HEK293T (cell line): ENCODE measurements at regions not wholly inside any gene's neighbourhood (a gene's known extent, or its start where the extent isn't known, plus 50 kb on each side); places are given as distances from the start of the nearest gene placed in this dataset.

Experiments
- CTCF ChIA-PET: fragments of 350-600 bp; formaldehyde crosslinking; extraction: SDS; loops from one replicate; lab custom pipeline; 2021; ENCODE audit warnings: antibody characterized with exemption, inconsistent platforms; lab: Yijun Ruan, JAX
- POLR2A ChIA-PET: fragments of 350-600 bp; formaldehyde crosslinking; extraction: SDS; loops from one replicate; lab custom pipeline; 2020; ENCODE audit warnings: antibody characterized with exemption, inconsistent platforms; lab: Yijun Ruan, JAX
- DNase-seq: peaks from one replicate; pipeline ENCODE4 v3.0.0; 2012; ENCODE audit warnings: mixed read lengths; ENCODE audit errors: extremely low spot score
- ARNT ChIP-seq: fragments of 450-650 bp; IDR thresholded peaks from 2 replicates; pipeline ENCODE4 v1.6.1; 2017; ENCODE audit warnings: mild to moderate bottlenecking
- BHLHE40 ChIP-seq: fragments of 450-650 bp; IDR thresholded peaks from 2 replicates; pipeline ENCODE4 v1.6.1; 2016; ENCODE audit warnings: mild to moderate bottlenecking, moderate library complexity, borderline replicate concordance
- CTBP1 ChIP-seq: fragments of 450-650 bp; IDR thresholded peaks from 2 replicates; pipeline ENCODE4 v1.6.1; 2016; ENCODE audit warnings: borderline replicate concordance
- ELF4 ChIP-seq: fragments of 450-650 bp; IDR thresholded peaks from 2 replicates; pipeline ENCODE4 v1.6.1; 2017; ENCODE audit warnings: antibody characterized with exemption
- FOXA1 ChIP-seq: fragments of 450-650 bp; IDR thresholded peaks from 2 replicates; pipeline ENCODE4 v1.6.1; 2016; ENCODE audit warnings: mild to moderate bottlenecking
- FOXK2 ChIP-seq: fragments of 450-650 bp; IDR thresholded peaks from 2 replicates; pipeline ENCODE4 v1.6.1; 2016; ENCODE audit warnings: mild to moderate bottlenecking
- FOXM1 ChIP-seq: fragments of 450-650 bp; IDR thresholded peaks from 2 replicates; pipeline ENCODE4 v1.6.1; 2017; ENCODE audit warnings: mild to moderate bottlenecking, borderline replicate concordance
- HDGF ChIP-seq: fragments of 450-650 bp; IDR thresholded peaks from 2 replicates; pipeline ENCODE4 v1.6.1; 2017; ENCODE audit warnings: antibody characterized with exemption, borderline replicate concordance
- L3MBTL2 ChIP-seq: fragments of 450-650 bp; conservative IDR thresholded peaks from 2 replicates; pipeline ENCODE4 v1.6.1; 2016; ENCODE audit warnings: mild to moderate bottlenecking
- LEF1 ChIP-seq: fragments of 450-650 bp; IDR thresholded peaks from 2 replicates; pipeline ENCODE4 v1.6.1; 2017; ENCODE audit warnings: mild to moderate bottlenecking, borderline replicate concordance
- NFRKB ChIP-seq: fragments of 450-650 bp; IDR thresholded peaks from 2 replicates; pipeline ENCODE4 v1.6.1; 2016; ENCODE audit warnings: mild to moderate bottlenecking, moderate library complexity
- PKNOX1 ChIP-seq: fragments of 450-650 bp; IDR thresholded peaks from 2 replicates; pipeline ENCODE4 v1.6.1; 2016
- SP1 ChIP-seq: fragments of 450-650 bp; IDR thresholded peaks from 2 replicates; pipeline ENCODE4 v1.6.1; 2017
- SUZ12 ChIP-seq: fragments of 450-650 bp; IDR thresholded peaks from 2 replicates; pipeline ENCODE4 v1.6.1; 2016; ENCODE audit warnings: mild to moderate bottlenecking
- TARDBP ChIP-seq: fragments of 450-650 bp; IDR thresholded peaks from 2 replicates; pipeline ENCODE4 v1.6.1; 2016
- ZNF384 ChIP-seq: fragments of 450-650 bp; IDR thresholded peaks from 2 replicates; pipeline ENCODE4 v1.6.1; 2016

- TF ChIP-seq LEF1 (no peak), ARNT (no peak), ZNF384 (no peak), L3MBTL2 (no peak), ELF4 (no peak)
- ChIA-PET POLR2A (no interaction called here), CTCF (no interaction called here)
- DNase-seq, result no peak
Measured at GRCh38 chr3:1987980-1988379, 110.7 kb upstream of the CNTN4 start.

- TF ChIP-seq CTBP1, result no peak
- TF ChIP-seq NFRKB, result no peak
- TF ChIP-seq HDGF, result no peak
- TF ChIP-seq BHLHE40, result no peak
- TF ChIP-seq L3MBTL2, result no peak
- TF ChIP-seq FOXK2, result no peak
- TF ChIP-seq ARNT, result no peak
- no peak for TF ChIP-seq SP1
- no peak for TF ChIP-seq PKNOX1
- ChIA-PET POLR2A (no interaction called here), CTCF (no interaction called here)
- no peak for DNase-seq
Measured at GRCh38 chr3:1998739-1999138, 99.9 kb upstream of the CNTN4 start.

- no peak for DNase-seq
- CTCF ChIA-PET, result no interaction called here
- POLR2A ChIA-PET, result no interaction called here
- TF ChIP-seq ZNF384, result no peak
- TF ChIP-seq HDGF, result no peak
- no peak for TF ChIP-seq FOXK2
- TF ChIP-seq CTBP1, result no peak
- TF ChIP-seq PKNOX1, result no peak
- no peak for TF ChIP-seq LEF1
- TF ChIP-seq FOXM1, result no peak
- no peak for TF ChIP-seq SP1
- TF ChIP-seq BHLHE40, result no peak
- TF ChIP-seq ELF4, result no peak
- TF ChIP-seq L3MBTL2, result no peak
- TF ChIP-seq NFRKB, result no peak
- TF ChIP-seq ARNT, result no peak
- no peak for TF ChIP-seq FOXA1
Measured at GRCh38 chr3:2001306-2002108, 97.2 kb upstream of the CNTN4 start.

- CTCF ChIA-PET, result no interaction called here
- POLR2A ChIA-PET, result no interaction called here
- no peak for DNase-seq
- TF ChIP-seq ARNT, result no peak
Measured at GRCh38 chr3:2023959-2024358, 74.7 kb upstream of the CNTN4 start.

- DNase-seq, result no peak
- CTCF ChIA-PET, result no interaction called here
- TF ChIP-seq ARNT (no peak), FOXK2 (no peak), ZNF384 (no peak), SP1 (no peak), FOXA1 (no peak)
- POLR2A ChIA-PET, result no interaction called here
Measured at GRCh38 chr3:2024713-2025112, 74.0 kb upstream of the CNTN4 start.

- no peak for DNase-seq
- ChIA-PET POLR2A (no interaction called here), CTCF (no interaction called here)
- TF ChIP-seq HDGF (no peak), CTBP1 (no peak), NFRKB (no peak), FOXA1 (no peak), ZNF384 (no peak), TARDBP (no peak), ARNT (no peak), BHLHE40 (no peak), SUZ12 (no peak), SP1 (no peak), L3MBTL2 (no peak), LEF1 (no peak)
Measured at GRCh38 chr3:2029559-2029958, 69.1 kb upstream of the CNTN4 start.

GRCh38 chr3:2036076-2036475, 62.6 kb upstream of the CNTN4 start:
- no peak for TF ChIP-seq CTBP1
- no peak for TF ChIP-seq FOXK2
- TF ChIP-seq ELF4, result no peak
- TF ChIP-seq LEF1, result no peak
- TF ChIP-seq SUZ12, result no peak
- TF ChIP-seq HDGF, result no peak
- no peak for TF ChIP-seq FOXM1
- TF ChIP-seq SP1, result no peak
- TF ChIP-seq PKNOX1, result no peak
- TF ChIP-seq ZNF384, result no peak
- TF ChIP-seq L3MBTL2, result no peak
- no peak for TF ChIP-seq FOXA1
- no peak for DNase-seq
- POLR2A ChIA-PET, result no interaction called here
- CTCF ChIA-PET, result no interaction called here
